HAP-1 (cell line): ENCODE measurements at regions not wholly inside any gene's neighbourhood (a gene's known extent, or its start where the extent isn't known, plus 50 kb on each side); places are given as distances from the start of the nearest gene placed in this dataset.

Experiments
- DNase-seq, 2 experiments: peaks; one replicate each; pipeline ENCODE4 v3.0.0-alpha.2; 2016 to 2020; ENCODE audit warnings: low spot score in 2 of 2
- H3K27me3 ChIP-seq: fragments of 250-450 bp; sonication (Bioruptor Pico); 2 replicates; pipeline ENCODE4 v1.5.1; 2020; ENCODE audit warnings: low read depth, mild to moderate bottlenecking, moderate library complexity
- H3K36me3 ChIP-seq: fragments of 250-450 bp; sonication (Bioruptor Pico); replicated peaks from 2 replicates; pipeline ENCODE4 v1.5.1; 2020; ENCODE audit warnings: mild to moderate bottlenecking
- H3K4me1 ChIP-seq: fragments of 250-450 bp; sonication (Bioruptor Pico); 2 replicates; pipeline ENCODE4 v1.5.1; 2020; ENCODE audit warnings: mild to moderate bottlenecking
- H3K4me3 ChIP-seq: fragments of 250-450 bp; sonication (Bioruptor Pico); 2 replicates; pipeline ENCODE4 v1.5.1; 2020; ENCODE audit warnings: mild to moderate bottlenecking, moderate library complexity
- H3K9me3 ChIP-seq: fragments of 250-450 bp; sonication (Bioruptor Pico); 2 replicates; pipeline ENCODE4 v1.5.1; 2020; ENCODE audit warnings: mild to moderate bottlenecking, moderate library complexity
- in situ Hi-C: fragments of 300-500 bp; cut with MboI; formaldehyde crosslinking; loops from 3 replicates; pipeline ENCODE4 v1.14.3; 2020; ENCODE audit warnings: low sequenced_read_pairs, inconsistent platforms, mixed read lengths

DNA sequence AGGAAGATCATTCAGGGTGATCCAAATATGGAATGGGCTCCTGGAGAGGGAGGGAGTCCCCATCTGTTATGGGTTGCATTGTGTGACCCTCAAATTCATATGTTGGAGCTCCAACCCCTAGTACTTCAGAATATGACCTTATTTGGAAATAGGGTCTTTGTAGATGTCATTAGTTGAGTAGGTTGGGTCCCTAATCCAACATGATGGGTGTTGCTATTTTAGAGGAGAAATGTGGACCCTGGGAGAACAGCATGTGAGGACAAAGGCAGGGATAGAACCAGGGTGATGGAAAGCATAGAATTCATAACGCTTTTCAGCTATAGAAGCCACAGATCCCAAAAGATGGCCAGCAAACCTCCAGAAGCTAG lies 91.5 kb upstream of the SMNDC1 start:
- no peak for DNase-seq
- no peaks in the 10 kb centered on the region for H3K9me3 ChIP-seq
- no peaks in the 10 kb centered on the region for H3K36me3 ChIP-seq
- H3K4me1 ChIP-seq: no peaks in the 10 kb centered on the region
- H3K4me3 ChIP-seq: no peak overlapping the region
- in situ Hi-C loops: no loop called here
- no peaks in the 10 kb centered on the region for H3K27me3 ChIP-seq

DNA sequence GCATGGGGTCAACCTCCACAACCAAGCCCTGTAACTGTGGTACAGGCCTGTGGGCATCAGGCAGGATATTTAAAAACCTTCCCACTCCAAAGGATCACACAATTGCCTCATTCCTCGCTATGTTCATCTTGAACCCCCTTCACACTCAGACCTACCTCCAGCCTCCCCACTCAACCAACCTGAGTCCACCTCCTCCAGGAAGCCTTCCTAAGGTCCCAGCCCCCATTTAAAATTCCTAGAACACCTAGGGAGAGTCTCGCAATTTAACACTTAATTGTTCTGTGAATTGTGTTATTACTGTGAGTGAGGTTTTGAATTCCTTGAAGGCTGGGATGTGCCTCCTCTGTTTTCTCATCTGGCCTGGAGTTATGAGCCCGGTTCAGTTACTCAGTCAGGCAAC lies 93.1 kb upstream of the SMNDC1 start:
- DNase-seq: no peak
- in situ Hi-C loops: no loop called here
- no peak overlapping the region for H3K4me3 ChIP-seq

DNA sequence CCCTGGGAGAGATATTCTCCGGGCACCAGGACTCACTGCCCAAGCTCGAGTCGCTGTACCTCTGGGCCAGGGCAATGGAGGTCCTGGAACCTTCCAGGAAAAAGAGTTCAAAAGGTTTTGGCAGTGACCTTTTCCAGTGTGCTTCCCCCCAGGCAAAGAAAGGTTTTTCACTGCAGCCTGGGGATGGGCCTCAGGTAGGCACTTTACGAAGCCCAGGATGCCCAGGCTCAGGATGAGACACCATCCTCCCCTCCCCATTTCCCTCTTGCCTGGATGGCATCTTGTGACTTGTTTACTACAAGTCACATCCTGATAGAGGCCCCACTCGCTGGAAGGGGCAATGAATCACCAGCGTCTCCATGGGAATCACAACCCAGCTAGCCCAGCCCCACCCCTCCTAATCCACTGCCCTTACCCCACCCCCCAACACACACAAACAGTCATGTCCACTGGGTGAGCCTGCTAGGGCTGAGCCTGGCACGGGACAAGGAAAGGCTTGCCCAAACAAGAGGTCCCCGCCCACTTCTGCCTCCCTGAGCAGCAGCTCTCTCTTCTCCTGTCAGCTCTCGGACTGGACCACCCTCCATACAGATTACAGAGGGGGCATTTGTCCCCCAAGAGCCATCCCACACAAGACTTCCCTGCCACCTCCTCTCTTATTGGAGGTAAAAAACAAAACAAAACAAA lies 93.8 kb upstream of the SMNDC1 start:
- Histone ChIP-seq H3K36me3 (no peaks in the 10 kb centered on the region), H3K4me1 (no peaks in the 10 kb centered on the region), H3K27me3 (no peaks in the 10 kb centered on the region), H3K4me3 (no peak overlapping the region), H3K9me3 (no peaks in the 10 kb centered on the region)
- in situ Hi-C loops: no loop called here
- DNase-seq: peak in 1 of 2 experiments; percentile 12

More for the DNA sequence above, 93.1 kb upstream of the SMNDC1 start:
- Histone ChIP-seq H3K36me3 (no peaks in the 10 kb centered on the region), H3K27me3 (no peaks in the 10 kb centered on the region), H3K4me1 (no peaks in the 10 kb centered on the region), H3K9me3 (no peaks in the 10 kb centered on the region)

DNA sequence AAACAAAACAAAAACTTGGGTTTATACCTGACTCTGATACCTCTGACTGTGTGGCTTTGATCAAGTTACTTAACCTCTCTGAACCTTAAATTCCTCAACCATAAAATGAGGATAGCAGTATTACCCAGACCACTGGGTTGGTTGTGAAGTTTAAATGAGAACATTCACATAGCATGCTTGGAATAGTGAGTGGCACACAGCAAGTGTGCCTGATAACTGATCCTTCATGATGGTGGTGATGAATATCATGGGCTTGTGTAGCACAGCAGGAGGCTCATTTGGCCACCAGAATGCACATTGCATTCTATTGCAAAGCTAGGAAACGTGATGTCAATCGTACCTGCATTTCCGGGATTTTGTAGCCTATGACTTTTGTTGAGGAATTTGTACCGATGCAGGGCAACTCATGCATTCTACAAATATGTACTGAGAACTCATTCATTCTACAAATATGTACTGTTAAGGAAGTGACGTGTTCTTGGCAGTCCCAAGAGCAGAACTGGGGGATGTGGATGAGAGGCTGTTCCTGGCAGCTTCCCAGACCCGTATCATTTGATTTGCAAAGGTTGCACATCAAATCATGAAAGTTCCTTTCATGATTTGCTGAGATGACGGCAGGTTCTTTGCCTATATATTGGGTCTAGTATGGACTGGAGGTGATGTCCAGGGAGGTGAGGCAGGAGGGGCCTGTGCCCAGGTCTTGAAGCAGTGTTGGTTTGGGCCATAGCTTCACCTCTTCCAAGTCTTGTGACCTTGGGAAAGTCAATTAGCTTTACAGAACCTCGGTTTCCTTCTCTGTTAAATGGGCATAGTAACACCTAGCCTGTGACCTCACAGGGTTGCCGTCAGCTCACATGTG lies 94.6 kb upstream of the SMNDC1 start:
- DNase-seq: no peak
- H3K9me3 ChIP-seq: no peaks in the 10 kb centered on the region
- H3K4me3 ChIP-seq: no peak overlapping the region
- H3K36me3 ChIP-seq: no peaks in the 10 kb centered on the region
- H3K27me3 ChIP-seq: no peaks in the 10 kb centered on the region
- in situ Hi-C loops: no loop called here
- no peaks in the 10 kb centered on the region for H3K4me1 ChIP-seq

DNA sequence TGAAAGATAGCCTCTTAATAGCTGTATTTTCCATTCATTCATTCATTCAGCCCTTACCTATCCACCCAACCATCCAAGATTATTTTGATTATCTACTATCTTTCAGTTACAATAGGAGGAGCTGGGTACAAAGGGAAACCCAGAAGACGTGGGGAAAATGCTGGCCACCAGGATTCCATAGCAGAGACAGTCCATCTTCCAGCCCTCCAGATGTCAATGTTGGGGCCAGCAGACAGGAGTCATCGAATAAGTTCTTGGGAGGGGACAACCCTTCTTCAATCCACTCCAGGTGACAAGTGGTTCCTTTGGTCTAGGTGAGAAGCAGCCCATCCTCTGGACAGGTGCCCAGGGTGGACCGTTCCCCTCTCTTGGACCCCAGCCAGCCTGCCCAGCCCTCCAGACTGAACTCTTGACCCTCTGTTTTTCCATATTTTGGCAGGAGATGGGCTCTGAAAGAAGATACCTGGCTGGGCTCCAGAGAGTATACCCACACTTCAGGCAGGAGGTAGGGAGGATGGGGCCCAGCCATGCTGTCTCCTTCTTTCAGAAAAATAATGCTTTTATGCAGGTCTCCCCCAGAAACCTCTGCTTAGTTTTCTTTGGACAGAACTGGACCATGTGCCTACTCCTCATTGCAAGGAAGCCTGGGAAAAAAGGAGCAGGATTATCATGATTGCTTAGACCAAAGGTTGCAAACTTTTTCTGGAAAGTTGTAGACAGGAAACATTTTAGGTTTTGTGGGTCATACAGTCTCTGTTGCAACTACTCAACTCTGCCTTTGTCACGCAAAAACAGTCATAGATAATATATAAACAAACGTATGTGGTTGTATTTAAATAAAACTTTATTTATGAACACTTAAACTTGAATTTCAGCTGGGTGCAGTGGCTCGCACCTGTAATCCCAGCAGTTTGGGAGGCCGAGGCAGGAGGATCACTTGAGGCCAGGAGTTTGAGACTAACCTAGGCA lies 95.5 kb upstream of the SMNDC1 start:
- in situ Hi-C loops: no loop called here
- no peaks in the 10 kb centered on the region for H3K9me3 ChIP-seq
- no peak overlapping the region for H3K4me3 ChIP-seq
- no peaks in the 10 kb centered on the region for H3K36me3 ChIP-seq
- no peaks in the 10 kb centered on the region for H3K4me1 ChIP-seq
- no peak for DNase-seq
- no peaks in the 10 kb centered on the region for H3K27me3 ChIP-seq

DNA sequence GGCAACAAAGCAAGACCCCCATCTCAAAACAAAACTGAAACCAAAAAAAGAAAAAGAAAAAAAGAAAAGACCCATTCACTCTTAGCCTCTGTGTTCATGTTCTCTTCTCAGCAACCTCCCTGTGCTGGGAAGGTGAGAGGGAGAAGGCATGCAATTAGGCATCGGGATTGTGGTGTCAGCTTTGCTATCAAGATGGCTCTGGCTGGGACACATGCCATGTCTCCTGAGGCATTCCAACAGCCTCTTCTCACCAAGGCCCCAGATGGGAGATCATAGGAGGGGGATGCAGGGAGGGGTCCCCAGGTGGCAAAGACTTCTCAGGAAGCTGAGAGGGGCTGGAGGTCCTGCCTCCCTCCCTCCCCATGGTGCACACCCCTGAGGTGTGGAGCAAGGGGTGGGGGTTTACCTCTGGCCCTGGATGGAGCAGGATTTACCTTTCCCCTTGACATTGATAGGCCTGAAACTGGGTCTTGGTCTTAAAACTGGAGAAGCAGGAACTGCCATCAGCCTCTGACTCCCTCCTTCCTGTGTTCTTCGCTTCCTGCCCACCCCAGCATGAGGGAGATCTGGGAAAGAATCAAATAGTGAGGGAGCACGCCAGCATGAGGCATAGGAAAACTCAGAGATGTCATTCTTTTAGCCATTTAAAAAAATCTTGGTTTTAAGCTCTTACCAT lies 96.2 kb upstream of the DUSP5 start:
- H3K4me1 ChIP-seq: no peaks in the 10 kb centered on the region
- in situ Hi-C loops: no loop called here

DNA sequence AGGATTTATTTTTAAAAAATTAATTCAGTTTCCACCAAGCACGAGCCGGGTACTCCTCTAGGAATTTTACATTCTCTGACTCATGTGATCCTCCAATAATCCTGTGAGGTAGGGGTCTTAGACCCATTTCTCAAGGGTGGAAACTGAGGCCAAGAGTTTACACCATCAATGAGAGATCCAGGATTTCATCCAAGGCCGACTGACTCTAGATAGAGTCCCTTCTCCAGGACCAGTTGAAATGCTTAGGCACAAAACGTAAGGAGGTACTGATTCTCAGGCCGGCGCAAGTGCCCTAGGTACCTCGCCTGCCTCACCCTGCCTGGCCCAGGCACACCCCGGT lies 95.7 kb upstream of the DUSP5 start:
- DNase-seq: no peak
- in situ Hi-C loops: no loop called here
- no peaks in the 10 kb centered on the region for H3K4me1 ChIP-seq

More for the DNA sequence above, 96.2 kb upstream of the DUSP5 start:
- Histone ChIP-seq H3K4me3 (no peak overlapping the region), H3K27me3 (no peaks in the 10 kb centered on the region), H3K36me3 (no peaks in the 10 kb centered on the region), H3K9me3 (no peaks in the 10 kb centered on the region)
- no peak for DNase-seq

DNA sequence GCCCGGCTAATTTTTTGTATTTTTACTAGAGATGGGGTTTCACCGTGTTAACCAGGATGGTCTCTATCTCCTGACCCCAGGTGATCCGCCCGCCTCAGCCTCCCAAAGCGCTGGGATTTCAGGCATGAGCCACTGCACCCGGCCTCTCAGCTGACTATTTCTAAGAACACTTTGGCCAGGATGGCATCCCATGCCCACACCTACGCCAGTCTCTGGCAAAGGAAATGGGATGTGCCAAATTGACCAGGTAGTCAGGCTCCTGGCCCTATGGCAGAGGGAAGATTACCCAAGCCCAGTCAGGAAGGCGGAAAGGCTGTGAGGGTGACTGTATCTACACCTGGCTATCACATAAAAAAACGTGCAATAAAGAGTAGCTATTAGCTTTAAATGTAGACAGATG lies 94.1 kb upstream of the DUSP5 start:
- Histone ChIP-seq H3K4me3 (no peak overlapping the region), H3K9me3 (no peaks in the 10 kb centered on the region), H3K27me3 (no peaks in the 10 kb centered on the region), H3K36me3 (no peaks in the 10 kb centered on the region), H3K4me1 (no peaks in the 10 kb centered on the region)
- in situ Hi-C loops: no loop called here
- no peak for DNase-seq

More for the DNA sequence above, 95.7 kb upstream of the DUSP5 start:
- Histone ChIP-seq H3K4me3 (no peak overlapping the region), H3K36me3 (no peaks in the 10 kb centered on the region), H3K27me3 (no peaks in the 10 kb centered on the region), H3K9me3 (no peaks in the 10 kb centered on the region)

DNA sequence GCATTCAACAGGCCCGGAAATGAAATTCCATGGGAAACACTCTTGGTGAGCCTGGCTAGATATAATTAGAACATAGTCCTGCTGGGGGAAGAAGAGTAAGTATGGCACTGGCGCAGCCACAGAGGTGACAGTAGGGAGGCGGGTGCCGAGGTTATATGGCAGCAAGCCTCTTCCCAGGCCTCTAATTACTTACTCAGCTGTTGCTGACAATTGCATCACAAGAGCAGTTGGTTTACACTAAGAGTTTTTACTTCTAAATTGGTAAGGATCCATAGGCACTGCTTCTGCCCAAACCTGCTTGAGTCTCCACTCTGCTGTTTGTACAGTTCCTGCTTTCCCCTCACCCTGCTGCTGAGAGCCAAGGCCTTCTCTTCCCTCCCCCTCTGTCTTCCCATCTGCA lies 93.3 kb upstream of the DUSP5 start:
- H3K27me3 ChIP-seq: no peaks in the 10 kb centered on the region
- no peak overlapping the region for H3K4me3 ChIP-seq
- in situ Hi-C loops: no loop called here
- H3K4me1 ChIP-seq: no peaks in the 10 kb centered on the region
- no peaks in the 10 kb centered on the region for H3K36me3 ChIP-seq
- H3K9me3 ChIP-seq: no peaks in the 10 kb centered on the region
- no peak for DNase-seq

DNA sequence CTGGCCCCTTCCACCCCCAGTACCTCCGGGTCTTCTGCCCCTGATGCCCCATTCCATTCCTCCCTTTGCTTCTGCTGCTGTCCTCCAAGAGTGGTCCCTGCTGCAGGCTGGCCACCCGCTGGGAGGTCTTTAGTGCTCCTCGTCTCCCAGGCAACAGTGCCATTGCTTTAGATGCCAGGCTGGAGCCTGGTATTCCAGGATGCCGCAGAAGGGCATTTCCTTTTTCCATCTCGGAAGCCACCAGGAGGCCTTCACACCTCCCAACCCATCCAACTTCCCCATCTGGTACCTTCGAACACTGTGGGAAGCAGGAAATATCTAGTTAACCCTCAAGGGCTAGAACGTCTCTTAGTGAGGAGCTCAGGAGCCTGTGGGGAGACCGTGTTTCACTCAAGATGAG lies 92.9 kb upstream of the DUSP5 start:
- Histone ChIP-seq H3K36me3 (no peaks in the 10 kb centered on the region), H3K9me3 (no peaks in the 10 kb centered on the region), H3K4me1 (no peaks in the 10 kb centered on the region), H3K4me3 (no peak overlapping the region), H3K27me3 (no peaks in the 10 kb centered on the region)
- DNase-seq: no peak
- in situ Hi-C loops: no loop called here

DNA sequence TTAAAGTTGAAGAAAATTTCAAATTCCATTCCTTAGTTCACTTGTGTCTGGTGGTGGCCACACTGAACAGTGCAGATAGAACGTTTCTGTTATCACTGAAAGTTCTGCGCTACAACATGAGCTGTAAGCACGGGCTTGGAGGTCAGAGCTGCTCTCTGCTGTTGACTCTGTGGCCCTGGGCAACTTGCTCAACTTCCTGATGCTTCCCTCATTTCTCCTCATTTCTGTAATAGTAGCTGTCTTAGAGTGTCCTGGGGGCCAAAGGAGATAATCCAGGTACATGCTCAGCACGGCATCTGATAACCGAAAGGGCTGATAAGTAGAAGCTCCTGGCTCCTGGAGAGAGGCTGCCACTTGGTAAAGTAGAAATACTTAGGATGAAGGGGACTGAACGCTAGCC lies 92.3 kb upstream of the DUSP5 start:
- no peak overlapping the region for H3K4me3 ChIP-seq
- no peaks in the 10 kb centered on the region for H3K9me3 ChIP-seq
- no peaks in the 10 kb centered on the region for H3K4me1 ChIP-seq
- in situ Hi-C loops: no loop called here
- no peaks in the 10 kb centered on the region for H3K27me3 ChIP-seq
- DNase-seq: no peak
- H3K36me3 ChIP-seq: no peaks in the 10 kb centered on the region

DNA sequence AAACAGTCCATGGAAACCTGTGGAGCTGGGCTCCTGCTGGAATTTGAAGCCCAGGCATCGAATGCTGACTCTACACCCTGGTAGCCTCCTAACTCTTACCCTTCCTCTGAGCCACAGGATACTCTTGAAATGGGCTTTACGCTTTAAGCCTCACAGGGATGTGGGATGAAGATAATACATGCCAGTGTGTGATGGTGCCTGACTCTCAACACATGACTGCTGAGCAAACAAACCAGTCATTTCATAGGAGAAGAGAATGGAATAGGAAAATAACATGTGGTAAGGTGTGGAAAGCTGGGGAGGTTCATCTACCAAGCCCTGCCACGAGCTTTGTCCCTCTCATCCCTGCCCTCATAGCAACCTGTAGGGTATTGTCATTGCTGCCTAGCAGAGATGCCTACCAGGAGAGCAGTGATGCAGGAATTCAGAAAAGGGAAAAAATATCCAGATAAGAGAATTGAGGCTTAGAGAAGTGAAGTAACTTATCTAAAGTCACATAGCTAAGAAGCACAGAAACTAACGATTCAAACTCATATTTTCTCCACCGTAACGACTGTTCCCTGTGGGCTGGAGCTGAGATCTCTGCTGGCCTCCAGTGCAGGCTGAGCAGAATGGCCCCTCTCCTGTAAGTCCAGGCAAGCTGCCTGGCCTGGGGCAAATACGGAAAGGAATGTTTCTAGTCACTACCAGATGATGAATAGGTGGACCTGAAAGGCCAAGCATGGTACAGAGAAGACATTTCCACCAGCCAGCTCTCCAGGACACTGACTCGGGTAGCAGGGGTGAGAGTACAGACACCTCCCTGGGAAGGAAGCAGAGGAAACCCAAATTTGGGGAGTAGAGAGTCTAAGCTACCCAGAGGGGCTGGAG lies 90.2 kb upstream of the DUSP5 start:
- no peak overlapping the region for H3K4me3 ChIP-seq
- no peak for DNase-seq
- no peaks in the 10 kb centered on the region for H3K9me3 ChIP-seq
- in situ Hi-C loops: no loop called here
- no peaks in the 10 kb centered on the region for H3K36me3 ChIP-seq
- no peaks in the 10 kb centered on the region for H3K27me3 ChIP-seq
- no peaks in the 10 kb centered on the region for H3K4me1 ChIP-seq
